MM.1S (cell line): ENCODE measurements at regions not wholly inside any gene's neighbourhood (a gene's known extent, or its start where the extent isn't known, plus 50 kb on each side); places are given as distances from the start of the nearest gene placed in this dataset.

Experiments used
- DNase-seq: peaks from one replicate; pipeline ENCODE4 v3.0.0-alpha.2; 2015
- H2AFZ ChIP-seq: fragments of 300-600 bp; sonication (generic); 2 replicates; pipeline ENCODE4 v1.6.0; 2016; ENCODE audit warnings: antibody characterized with exemption, low read length
- H3F3A ChIP-seq: fragments of 300-600 bp; sonication (generic); 2 replicates; pipeline ENCODE4 v1.6.1; 2016; ENCODE audit warnings: mild to moderate bottlenecking, antibody characterized with exemption, low read length, moderate library complexity, mixed read lengths; ENCODE audit not compliant: insufficient read depth
- H3K27ac ChIP-seq: fragments of 300-600 bp; sonication (generic); 2 replicates; pipeline ENCODE4 v1.5.1; 2016; ENCODE audit warnings: mild to moderate bottlenecking, low read length
- H3K27me3 ChIP-seq: fragments of 300-600 bp; sonication (generic); replicated peaks from 2 replicates; pipeline ENCODE4 v1.6.0; 2016; ENCODE audit warnings: low read length; ENCODE audit not compliant: insufficient read depth
- H3K36me3 ChIP-seq: fragments of 300-600 bp; sonication (generic); replicated peaks from 2 replicates; pipeline ENCODE4 v1.6.1; 2016; ENCODE audit warnings: mild to moderate bottlenecking, low read length, mixed read lengths; ENCODE audit not compliant: insufficient read depth
- H3K4me1 ChIP-seq: fragments of 300-600 bp; sonication (generic); 2 replicates; pipeline ENCODE4 v1.6.1; 2016; ENCODE audit warnings: low read length, mixed read lengths
- H3K4me2 ChIP-seq: fragments of 300-600 bp; sonication (generic); 2 replicates; pipeline ENCODE4 v1.6.0; 2016; ENCODE audit warnings: low read depth, low read length
- H3K4me3 ChIP-seq: fragments of 300-600 bp; sonication (generic); 2 replicates; pipeline ENCODE4 v1.5.1; 2016; ENCODE audit warnings: low read length, mixed read lengths
- H3K79me2 ChIP-seq: fragments of 300-600 bp; sonication (generic); 2 replicates; pipeline ENCODE4 v1.6.1; 2016; ENCODE audit warnings: mixed run types, low read length, mixed read lengths
- H3K9ac ChIP-seq: fragments of 300-600 bp; sonication (generic); 2 replicates; pipeline ENCODE4 v1.6.1; 2016; ENCODE audit warnings: low read length, mixed read lengths
- H3K9me2 ChIP-seq: fragments of 300-600 bp; sonication (generic); replicated peaks from 2 replicates; pipeline ENCODE4 v1.6.1; 2016; ENCODE audit warnings: mild to moderate bottlenecking, low read length, mixed read lengths; ENCODE audit not compliant: insufficient read depth
- H3K9me3 ChIP-seq: fragments of 300-600 bp; sonication (generic); replicated peaks from 2 replicates; pipeline ENCODE4 v1.6.1; 2016; ENCODE audit warnings: mild to moderate bottlenecking, low read length, mixed read lengths; ENCODE audit not compliant: insufficient read depth
- H4K20me1 ChIP-seq: fragments of 300-600 bp; sonication (generic); 2 replicates; pipeline ENCODE4 v1.6.1; 2016; ENCODE audit warnings: mild to moderate bottlenecking, low read length, moderate library complexity, mixed read lengths; ENCODE audit not compliant: insufficient read depth
- CTCF ChIP-seq: fragments of 300-600 bp; sonication (generic); IDR thresholded peaks from 2 replicates; pipeline ENCODE4 v1.5.1; 2016; ENCODE audit warnings: antibody characterized with exemption, low read length, mixed read lengths
- EZH2 ChIP-seq: fragments of 300-600 bp; sonication (generic); optimal IDR thresholded peaks from 2 replicates; pipeline ENCODE3; 2017; ENCODE audit warnings: low read depth, mild to moderate bottlenecking, antibody characterized with exemption, low read length, mixed read lengths
- EZH2phosphoT487 ChIP-seq: fragments of 300-600 bp; sonication (generic); IDR thresholded peaks from 2 replicates; pipeline ENCODE4 v1.6.1; 2018; ENCODE audit warnings: antibody characterized with exemption, low read length

- Histone ChIP-seq H3K36me3 (no peaks in the 10 kb centered on the region), H3F3A (no peaks in the 10 kb centered on the region), H2AFZ (no peak overlapping the region), H3K4me3 (no peak overlapping the region), H3K4me2 (no peak overlapping the region), H3K9ac (no peak overlapping the region), H3K79me2 (no peaks in the 10 kb centered on the region), H3K9me2 (no peaks in the 10 kb centered on the region), H3K4me1 (no peaks in the 10 kb centered on the region), H3K9me3 (no peaks in the 10 kb centered on the region), H3K27me3 (no peaks in the 10 kb centered on the region), H3K27ac (no peak overlapping the region), H4K20me1 (no peaks in the 10 kb centered on the region)
- TF ChIP-seq CTCF: no peak
- no peak for TF ChIP-seq EZH2
- no peak for DNase-seq
These were observed 204.8 kb upstream of the RPS6KA3 start for GRCh38 chrX:20471483-20471882.

- no peaks in the 10 kb centered on the region for H3K27me3 ChIP-seq
- peak; percentile 49 for DNase-seq
- peak overlapping the region; percentile 21; the same call in 1 of the 2 replicates for H3K27ac ChIP-seq
- no peak overlapping the region for H3K4me3 ChIP-seq
- TF ChIP-seq CTCF (no peak), EZH2 (no peak), EZH2phosphoT487 (no peak)
- peak overlapping the region; percentile 56 for H3K4me2 ChIP-seq
- H3K36me3 ChIP-seq: no peaks in the 10 kb centered on the region
- peak overlapping the region; percentile 36 for H2AFZ ChIP-seq
- H4K20me1 ChIP-seq: no peaks in the 10 kb centered on the region
- 0 out of 2 replicates have a peak, but pooled peaks cover 4% of the 10 kb centered on the region for H3F3A ChIP-seq
- H3K4me1 ChIP-seq: peaks cover 16% of the 10 kb centered on the region; the same call in 1 of the 2 replicates
- no peak overlapping the region for H3K9ac ChIP-seq
- no peaks in the 10 kb centered on the region for H3K79me2 ChIP-seq
- no peaks in the 10 kb centered on the region for H3K9me2 ChIP-seq
- no peaks in the 10 kb centered on the region for H3K9me3 ChIP-seq
These were observed 196.8 kb upstream of the RPS6KA3 start for GRCh38 chrX:20463296-20464075.

- H3K4me2 ChIP-seq: no peak overlapping the region
- no peaks in the 10 kb centered on the region for H4K20me1 ChIP-seq
- no peak for DNase-seq
- no peak overlapping the region for H3K9ac ChIP-seq
- no peaks in the 10 kb centered on the region for H3K27me3 ChIP-seq
- H3F3A ChIP-seq: 0 out of 2 replicates have a peak, but pooled peaks cover 4% of the 10 kb centered on the region
- H3K79me2 ChIP-seq: no peaks in the 10 kb centered on the region
- H3K4me1 ChIP-seq: peaks cover 16% of the 10 kb centered on the region; the same call in 1 of the 2 replicates
- H3K36me3 ChIP-seq: no peaks in the 10 kb centered on the region
- no peaks in the 10 kb centered on the region for H3K9me3 ChIP-seq
- H3K27ac ChIP-seq: no peak overlapping the region
- no peak overlapping the region for H2AFZ ChIP-seq
- no peak overlapping the region for H3K4me3 ChIP-seq
- TF ChIP-seq EZH2phosphoT487: no peak
- no peak for TF ChIP-seq EZH2
- no peak for TF ChIP-seq CTCF
- H3K9me2 ChIP-seq: no peaks in the 10 kb centered on the region
These were observed 194.9 kb upstream of the RPS6KA3 start for GRCh38 chrX:20461576-20461975.
